BJ (cell line): ENCODE measurements at regions not wholly inside any gene's neighbourhood (a gene's known extent, or its start where the extent isn't known, plus 50 kb on each side); places are given as distances from the start of the nearest gene placed in this dataset.

Source experiments
- CTCF ChIA-PET: fragments of 350-600 bp; formaldehyde crosslinking; extraction: SDS; loops from one replicate; lab custom pipeline; 2021; ENCODE audit warnings: antibody characterized with exemption, inconsistent platforms; lab: Yijun Ruan, JAX
- POLR2A ChIA-PET: fragments of 300-600 bp; sonication (Branson Sonifier 250); formaldehyde crosslinking; extraction: SDS; loops from one replicate; lab custom pipeline; 2021; ENCODE audit warnings: antibody characterized with exemption; lab: Charles Lee
- DNase-seq: peaks from one replicate; pipeline ENCODE4 v3.0.0-alpha.2; 2011; ENCODE audit warnings: low read depth
- H3K27me3 ChIP-seq: 2 replicates; pipeline ENCODE4 v1.6.0; 2011; ENCODE audit warnings: low read length; ENCODE audit not compliant: control insufficient read depth, insufficient read depth
- H3K36me3 ChIP-seq: 2 replicates; pipeline ENCODE4 v1.5.1; 2011; ENCODE audit warnings: low read length; ENCODE audit not compliant: control insufficient read depth, insufficient read depth
- H3K4me3 ChIP-seq: 2 replicates; pipeline ENCODE4 v1.5.1; 2011; ENCODE audit warnings: low read depth, mild to moderate bottlenecking, control low read depth, low read length
- CTCF ChIP-seq: IDR thresholded peaks from 2 replicates; pipeline ENCODE4 v1.5.1; 2011; ENCODE audit warnings: low read depth, mild to moderate bottlenecking, control low read depth, inconsistent platforms, low read length, moderate library complexity; ENCODE audit not compliant: insufficient read depth

DNA sequence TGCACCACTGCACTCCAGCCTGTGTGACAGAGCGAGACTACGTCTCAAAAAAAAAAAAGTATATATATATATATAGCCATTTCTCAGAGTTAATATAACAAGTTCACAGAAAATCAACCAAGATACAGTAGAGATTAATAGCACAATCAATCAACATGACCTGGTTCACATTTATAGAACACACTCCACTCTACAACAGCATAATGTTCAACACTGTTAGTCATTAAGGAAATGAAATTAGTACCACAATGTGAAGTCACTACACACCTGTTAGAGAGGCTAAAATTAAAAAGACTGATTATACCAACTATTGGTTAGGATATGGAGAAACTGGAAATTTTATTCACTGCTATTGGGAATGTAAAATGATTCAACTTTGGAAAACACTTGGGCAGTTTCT lies 387.7 kb downstream of the QKI start:
- CTCF ChIA-PET = interaction anchor here (1.0 kb wide), 1 partner anchor 8 kb away, joined by 3 read pairs; no protein-coding TSS in a partner anchor
- Histone ChIP-seq H3K4me3 (no peak overlapping the region), H3K27me3 (no peaks in the 10 kb centered on the region), H3K36me3 (no peaks in the 10 kb centered on the region)
- TF ChIP-seq CTCF = no peak
- DNase-seq = no peak
- POLR2A ChIA-PET = no interaction called here

DNA sequence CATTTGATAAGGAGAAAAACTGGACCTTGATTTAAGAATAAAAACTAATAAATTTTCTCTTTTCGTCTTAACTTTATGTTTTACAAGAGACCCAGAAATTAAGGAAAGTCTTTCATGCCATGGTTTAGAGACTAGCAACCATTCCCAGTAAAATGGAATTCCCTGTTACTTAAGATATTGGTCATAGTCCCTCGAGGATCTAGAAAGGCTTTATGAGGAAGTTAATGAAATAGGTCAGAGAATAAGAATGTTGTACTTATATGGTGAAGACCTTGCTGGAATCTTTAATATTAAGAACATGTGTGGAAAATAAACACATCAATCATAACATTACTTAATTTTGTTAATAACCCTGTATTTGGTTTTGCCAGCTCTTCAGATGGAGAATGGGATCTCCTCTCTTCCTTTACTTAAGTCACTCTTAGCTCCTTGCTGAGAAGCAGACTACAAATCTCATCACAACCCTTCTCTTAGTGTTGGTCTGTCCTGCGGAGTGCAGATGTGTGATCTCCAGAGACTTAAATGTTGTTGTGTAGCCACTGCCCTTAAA lies 382.9 kb downstream of the QKI start:
- no peak for TF ChIP-seq CTCF
- CTCF ChIA-PET = no interaction called here
- Histone ChIP-seq H3K27me3 (no peaks in the 10 kb centered on the region), H3K4me3 (no peak overlapping the region), H3K36me3 (no peaks in the 10 kb centered on the region)
- POLR2A ChIA-PET = no interaction called here
- DNase-seq = no peak

DNA sequence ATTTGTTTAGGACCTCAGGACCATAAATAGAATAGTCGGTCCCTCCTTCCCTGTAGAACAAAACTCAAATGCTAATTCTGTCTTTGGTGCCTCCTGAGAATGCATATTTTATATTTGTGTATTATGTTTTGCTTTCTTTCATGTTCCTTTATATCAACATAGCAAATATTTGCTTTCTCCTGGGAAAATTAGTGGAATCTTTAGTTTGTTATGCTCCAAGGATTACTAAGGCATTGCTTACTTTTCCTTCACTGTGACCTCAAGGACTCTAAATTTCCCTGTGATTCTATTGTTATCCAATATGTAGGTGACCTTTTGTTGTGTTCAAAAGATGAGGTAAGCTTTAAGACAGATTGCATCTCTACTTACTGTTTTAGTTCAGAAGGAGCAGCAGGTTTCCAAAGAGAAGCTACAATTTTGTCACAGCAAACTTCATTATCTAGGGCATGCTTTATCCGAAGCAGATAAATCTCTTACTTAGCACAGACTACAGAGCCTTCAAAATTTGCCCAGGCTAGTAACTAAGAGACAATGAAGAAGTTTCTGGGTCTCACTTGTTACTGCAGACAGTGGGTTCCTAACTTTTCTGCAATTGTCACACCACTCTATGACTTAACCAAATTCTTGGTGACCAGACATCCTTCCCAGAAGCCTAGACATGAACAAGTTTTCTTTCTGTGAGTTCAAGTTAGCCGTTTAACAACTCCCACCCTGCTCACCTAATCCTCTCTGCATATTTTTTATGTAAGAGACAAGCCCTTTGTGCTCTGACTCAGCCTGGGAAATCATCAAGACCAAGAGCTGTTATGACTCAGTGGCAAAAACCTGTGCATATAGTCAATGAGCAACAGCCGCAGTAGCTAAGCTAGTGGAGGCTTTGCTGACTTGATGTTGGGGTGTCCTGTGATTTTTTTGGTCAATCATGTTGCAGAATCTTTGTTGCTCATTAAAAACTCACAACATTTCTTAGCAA lies 378.8 kb downstream of the QKI start:
- ChIA-PET POLR2A (no interaction called here), CTCF (no interaction called here)
- DNase-seq = no peak

GRCh38 chr6:163790266-163790840 lies 375.8 kb downstream of the QKI start:
- Histone ChIP-seq H3K36me3 (no peaks in the 10 kb centered on the region), H3K4me3 (no peak overlapping the region), H3K27me3 (no peaks in the 10 kb centered on the region)
- no peak for TF ChIP-seq CTCF
- POLR2A ChIA-PET = no interaction called here
- CTCF ChIA-PET = interaction anchor here (0.9 kb wide), 1 partner anchor 13 kb away, joined by 3 read pairs; no protein-coding TSS in a partner anchor
- no peak for DNase-seq

More for the DNA sequence above, 378.8 kb downstream of the QKI start:
- H3K4me3 ChIP-seq = no peak overlapping the region
- no peaks in the 10 kb centered on the region for H3K27me3 ChIP-seq
- no peaks in the 10 kb centered on the region for H3K36me3 ChIP-seq
- TF ChIP-seq CTCF = no peak
